ENCODE measurements at regions not wholly inside any gene's neighbourhood (a gene's known extent, or its start where the extent isn't known, plus 50 kb on each side); places are given as distances from the start of the nearest gene placed in this dataset.
"Not testable (repeated sequence)": the region's sequence is repeated elsewhere in the genome, so short reads cannot be mapped to it uniquely, and the experiment has no call there.

DNA sequence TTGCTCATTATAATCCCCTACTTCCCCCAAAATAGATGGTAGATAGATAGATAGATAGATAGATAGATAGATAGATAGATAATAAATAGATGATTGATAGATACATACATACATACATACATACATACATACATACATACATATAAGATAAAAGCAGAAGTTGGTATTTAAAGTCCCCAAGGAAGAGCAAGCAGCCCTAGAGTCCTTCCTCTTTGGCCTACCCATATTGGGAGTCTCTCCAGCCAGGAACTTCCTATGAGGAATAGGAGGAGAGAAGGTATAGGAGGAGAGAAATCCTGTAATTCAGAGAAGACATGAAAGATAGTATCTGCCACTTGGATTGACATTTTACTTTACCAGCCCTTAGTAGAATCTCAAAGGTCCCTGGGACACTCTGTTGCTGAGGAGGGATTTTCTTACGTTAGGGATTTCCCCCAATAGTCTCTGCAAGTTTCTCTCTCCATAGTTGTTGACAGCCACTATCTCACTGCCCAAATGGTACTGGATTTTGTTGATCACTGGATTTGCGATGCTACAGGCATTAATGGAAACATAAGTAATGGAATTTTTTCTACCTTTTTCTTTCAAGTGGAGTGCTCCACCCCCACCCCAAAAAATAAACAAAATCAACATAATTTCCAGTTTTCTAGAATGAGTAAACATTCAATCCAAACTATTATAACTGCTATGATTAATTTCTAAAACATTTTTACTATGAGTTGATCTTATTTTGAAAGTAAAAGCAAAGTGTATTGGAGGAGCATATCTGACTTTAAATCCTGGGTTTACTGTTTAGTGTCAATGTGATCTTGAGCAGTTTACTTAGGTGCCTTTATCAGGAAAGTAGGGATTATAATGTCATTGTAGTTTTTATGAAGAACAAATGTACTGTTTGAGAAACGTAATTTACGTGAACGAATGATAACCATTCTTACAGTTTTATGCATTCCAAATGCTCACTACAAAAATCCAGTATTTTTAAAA lies 93.2 kb upstream of the TNFSF4 start:
- no peak for DNase-seq (ENCODE audit: low read depth in 2 of 3, low spot score in 1 of 3)

DNA sequence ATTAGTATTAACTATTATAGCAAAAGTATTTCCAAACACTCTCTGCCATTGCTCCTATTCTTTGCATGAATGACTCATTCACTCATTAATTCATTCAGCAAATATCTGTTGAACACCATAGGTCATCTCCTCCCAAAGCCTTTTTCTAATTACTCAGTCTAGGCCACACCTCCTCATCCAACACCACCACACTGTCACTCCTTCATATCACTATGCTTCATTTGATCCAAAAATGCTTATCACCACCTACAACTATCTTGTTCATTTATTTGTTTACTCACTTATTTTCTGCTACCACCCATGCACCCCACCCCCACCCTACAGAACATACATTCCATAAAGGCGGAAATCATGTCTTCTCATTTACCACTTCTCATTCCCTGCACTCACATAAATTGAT lies 94.4 kb upstream of the TNFSF4 start:
- DNase-seq (ENCODE audit: low read depth in 2 of 3, low spot score in 1 of 3) = no peak

DNA sequence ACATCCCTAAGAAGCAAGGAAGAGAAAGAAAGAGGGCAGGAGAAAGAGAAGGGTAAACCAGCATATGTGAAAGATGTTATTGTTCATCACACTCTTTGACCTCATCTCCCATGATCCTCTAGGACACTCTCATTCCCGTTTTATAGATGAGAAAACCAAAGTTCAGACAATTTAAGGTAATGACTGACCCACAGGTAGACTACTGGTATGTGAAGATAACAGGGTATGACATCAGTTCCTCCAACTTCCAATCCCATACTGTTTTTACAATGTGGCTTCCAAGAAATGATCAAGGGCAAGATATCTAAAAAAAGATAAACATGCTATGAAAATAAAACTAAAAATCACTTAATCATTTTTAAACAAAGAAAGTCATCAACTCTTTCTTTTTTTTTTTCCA lies 95.2 kb upstream of the TNFSF4 start:
- DNase-seq (ENCODE audit: low read depth in 2 of 3, low spot score in 1 of 3) = no peak

DNA sequence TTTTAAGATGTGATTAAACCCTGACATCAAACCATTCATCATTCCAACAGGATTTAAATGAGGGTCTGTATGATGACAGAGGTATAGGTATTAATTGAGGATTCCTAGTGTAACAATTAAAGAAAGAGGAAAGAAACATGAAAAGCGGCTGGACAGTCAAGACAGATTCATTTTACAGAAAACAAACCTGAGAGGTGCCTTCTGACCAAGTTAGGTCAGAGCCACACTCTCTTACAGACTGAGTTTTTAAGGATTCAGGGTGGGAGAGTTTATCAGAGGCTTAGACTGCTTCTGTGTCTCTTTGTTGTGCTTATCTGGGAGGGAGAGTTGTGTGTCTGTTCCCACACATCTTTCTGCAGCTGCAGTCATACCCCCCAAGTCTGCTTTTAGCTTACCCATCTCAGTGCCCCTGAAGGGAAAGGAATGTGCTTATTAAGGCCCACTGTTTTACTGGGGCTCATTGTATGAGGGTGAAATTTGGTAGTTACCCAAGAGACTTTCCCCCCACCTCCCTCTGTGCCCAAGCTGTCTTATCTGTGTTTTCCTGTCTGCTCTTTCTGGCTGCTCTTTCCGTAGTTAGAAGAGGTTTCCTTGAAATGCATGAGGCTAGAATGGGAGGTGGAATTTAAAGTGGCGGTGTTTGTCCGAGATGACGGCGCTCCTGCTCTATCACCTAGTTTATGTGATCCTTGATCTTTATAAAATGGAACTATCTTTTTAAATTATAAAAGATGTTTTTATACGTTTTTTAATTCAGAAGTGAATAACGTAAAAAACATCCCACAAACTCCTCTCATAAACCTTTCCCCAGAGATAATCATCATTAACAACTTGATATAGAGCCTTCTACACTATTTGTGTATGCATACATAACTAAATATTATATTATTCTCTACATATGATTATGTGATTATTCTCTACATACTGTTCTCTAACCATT lies 96.0 kb upstream of the TNFSF4 start:
- no peak for DNase-seq (ENCODE audit: low read depth in 2 of 3, low spot score in 1 of 3)

DNA sequence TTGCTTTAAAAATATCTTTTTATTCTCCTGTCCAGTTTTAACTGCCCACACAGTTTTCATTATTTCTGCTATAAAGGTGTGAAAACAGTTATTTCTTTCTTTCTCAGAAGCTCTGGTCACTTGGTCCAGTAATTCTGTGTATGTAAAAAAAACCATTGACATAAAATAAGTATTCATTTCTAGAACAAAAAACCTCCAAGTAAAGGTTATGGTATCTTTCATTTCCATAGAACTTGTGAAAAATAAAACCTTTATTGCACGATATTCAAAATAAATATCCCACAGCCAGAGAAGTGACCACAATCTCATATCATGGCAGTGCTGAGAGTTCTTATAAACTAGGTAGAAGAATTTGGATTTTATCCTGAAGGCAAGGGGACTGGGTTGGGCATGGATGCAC lies 96.9 kb upstream of the TNFSF4 start:
- no peak for DNase-seq (ENCODE audit: low read depth in 2 of 3, low spot score in 1 of 3)

DNA sequence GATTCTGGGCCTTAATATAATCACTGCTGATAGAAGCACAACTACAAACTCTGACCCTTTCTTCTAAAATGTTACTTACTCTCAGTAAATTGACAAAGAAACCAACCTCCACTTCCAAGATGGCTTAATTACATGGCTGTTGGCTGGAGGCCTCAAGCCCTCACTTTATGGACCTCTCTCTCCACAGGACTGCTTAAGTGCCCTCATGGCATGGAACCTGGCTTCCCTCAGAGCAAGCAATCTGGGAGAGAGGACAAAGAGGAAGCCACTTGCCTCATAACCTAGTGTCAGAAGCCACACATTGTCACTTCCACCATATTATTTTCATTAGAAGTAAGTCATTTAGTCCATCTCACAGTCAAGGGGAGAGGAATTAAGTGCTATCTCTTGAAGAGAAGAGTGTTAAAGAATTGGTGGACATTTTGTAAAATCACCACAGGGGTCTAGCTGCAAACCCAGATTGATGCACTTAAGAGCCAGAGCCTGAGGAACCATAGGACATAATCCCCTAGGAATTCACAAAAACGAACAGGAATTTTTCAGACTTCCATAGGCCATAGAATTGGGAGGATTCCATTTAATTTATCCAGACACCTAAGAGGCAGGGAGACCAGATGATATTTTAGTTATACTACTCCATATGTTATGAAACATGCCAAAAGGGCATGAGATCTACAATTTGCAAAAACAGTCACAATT lies 97.5 kb upstream of the TNFSF4 start:
- no peak for DNase-seq (ENCODE audit: low read depth in 2 of 3, low spot score in 1 of 3)

DNA sequence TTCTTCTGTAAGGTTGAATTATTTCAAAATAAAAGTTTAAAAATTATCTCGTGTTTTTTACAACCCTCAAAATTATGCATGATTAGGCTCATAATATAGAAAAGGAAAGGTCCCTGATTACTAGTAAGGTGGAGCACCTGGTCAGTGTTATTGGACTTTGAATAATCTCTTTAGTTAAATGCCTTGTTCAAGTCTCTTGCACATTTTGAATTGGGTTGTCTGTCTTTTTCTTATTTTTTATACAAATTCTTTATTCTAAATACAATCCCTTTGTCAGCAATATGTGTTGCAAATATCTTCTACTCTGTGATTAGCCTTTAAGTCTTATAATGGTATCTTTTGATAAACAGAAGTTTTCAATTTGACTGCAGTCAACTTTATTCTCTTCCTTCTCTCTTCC lies 100.7 kb upstream of the TNFSF4 start:
- no peak for DNase-seq (ENCODE audit: low read depth in 2 of 3, low spot score in 1 of 3)

DNA sequence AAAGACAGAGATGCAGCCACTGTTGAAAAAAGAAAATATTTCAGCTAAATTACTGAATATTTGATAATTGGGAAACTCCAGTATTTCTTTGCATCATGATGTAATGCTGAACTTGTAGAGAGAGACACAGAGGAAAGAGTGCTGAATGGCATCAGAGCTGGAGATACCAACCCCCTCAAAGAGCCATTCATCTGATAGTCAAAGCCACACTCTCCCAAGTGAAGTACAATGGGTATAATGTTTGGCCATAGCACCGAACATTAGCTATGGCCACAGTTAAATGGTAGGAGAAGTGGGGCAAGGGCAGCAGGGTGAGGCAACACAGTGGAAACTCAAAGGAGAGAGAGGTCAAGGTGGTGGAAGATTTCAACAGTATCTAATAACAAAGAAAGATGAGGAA lies 107.5 kb upstream of the TNFSF4 start:
- DNase-seq (ENCODE audit: low read depth in 2 of 3, low spot score in 1 of 3) = no peak

DNA sequence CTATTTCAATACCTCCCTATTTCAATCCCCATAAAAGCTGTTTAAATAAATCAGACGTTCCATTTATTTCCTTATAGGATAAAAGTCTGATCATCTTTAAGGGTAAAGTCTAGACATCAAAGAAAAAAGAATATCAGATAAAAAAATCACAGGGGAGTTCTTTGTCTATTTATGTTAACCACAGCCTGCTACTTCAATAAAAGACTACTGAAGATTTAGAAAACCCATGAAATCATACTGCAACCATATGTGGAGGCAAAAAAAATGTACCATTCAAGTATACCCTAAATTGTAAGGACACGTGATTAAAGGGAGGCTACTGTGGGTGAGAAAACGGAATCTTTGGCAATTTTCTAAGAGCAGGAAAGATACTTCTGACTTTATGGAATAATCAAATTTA lies 108.2 kb upstream of the TNFSF4 start:
- no peak for DNase-seq (ENCODE audit: low read depth in 2 of 3, low spot score in 1 of 3)

DNA sequence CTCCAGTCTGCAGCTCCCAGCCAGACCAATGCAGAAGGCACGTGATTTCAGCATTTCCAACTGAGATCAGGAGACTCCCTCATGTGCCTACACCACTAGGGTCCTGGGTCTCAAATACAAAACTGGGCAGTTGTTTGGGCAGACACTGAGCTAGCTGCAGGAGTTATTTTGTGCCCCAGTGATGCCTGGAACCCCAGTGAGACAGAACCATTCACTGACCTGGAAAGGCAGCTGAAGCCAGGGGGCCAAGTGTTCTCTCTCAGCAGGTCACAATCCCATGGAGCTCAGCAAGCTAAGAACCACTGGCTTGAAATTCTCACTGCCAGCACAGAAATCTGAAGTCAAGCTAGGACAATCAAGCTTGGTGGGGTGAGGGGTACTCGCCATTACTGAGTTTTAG lies 111.7 kb upstream of the TNFSF4 start:
- DNase-seq (ENCODE audit: low read depth in 2 of 3, low spot score in 1 of 3) = no peak

DNA sequence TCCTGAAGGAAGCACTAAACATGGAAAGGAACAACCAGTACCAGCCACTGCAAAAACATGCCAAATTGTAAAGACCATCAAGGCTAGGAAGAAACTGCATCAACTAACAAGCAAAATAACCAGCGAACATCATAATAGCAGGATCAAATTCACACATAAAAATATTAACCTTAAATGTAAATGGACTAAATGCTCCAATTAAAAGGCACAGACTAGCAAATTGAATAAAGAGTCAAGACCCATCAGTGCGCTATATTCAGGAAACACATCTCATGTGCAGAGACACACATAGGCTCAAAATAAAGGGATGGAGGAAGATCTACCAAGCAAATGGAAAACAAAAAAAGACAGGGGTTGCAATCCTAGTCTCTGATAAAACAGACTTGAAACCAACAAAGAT lies 117.2 kb upstream of the TNFSF4 start:
- DNase-seq (ENCODE audit: low read depth in 2 of 3, low spot score in 1 of 3) = not testable (repeated sequence)

DNA sequence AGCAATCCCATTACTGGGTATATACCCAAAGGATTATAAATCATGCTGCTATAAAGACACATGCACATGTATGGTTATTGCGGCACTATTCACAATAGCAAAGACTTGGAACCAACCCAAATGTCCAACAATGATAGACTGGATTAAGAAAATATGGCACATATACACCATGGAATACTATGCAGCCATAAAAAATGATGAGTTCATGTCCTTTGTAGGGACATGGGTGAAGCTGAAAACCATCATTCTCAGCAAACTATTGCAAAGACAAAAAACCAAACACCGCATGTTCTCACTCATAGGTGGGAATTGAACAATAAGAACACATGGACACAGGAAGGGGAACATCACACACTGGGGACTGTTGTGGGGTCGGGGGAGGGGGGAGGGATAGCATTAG lies 120.9 kb upstream of the TNFSF4 start:
- not testable (repeated sequence) for DNase-seq (ENCODE audit: low read depth in 2 of 3, low spot score in 1 of 3)

DNA sequence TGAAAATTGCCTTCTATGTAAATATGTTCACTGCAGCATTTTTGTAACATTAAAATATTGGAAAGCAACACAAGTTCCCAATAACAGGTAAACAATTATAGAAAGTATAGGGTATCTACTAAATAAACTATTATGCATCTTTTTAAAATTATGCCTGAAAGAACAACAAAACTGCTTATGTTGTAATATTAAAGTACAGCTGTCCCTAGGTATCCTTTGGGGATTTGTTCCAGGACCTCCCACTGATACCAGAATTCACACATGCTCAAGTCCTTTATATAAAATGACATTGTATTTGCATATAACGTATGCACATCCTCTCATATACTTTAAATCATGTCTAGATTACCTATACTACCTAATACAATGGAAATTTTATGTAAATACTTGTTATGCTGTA lies 121.8 kb upstream of the TNFSF4 start:
- DNase-seq (ENCODE audit: low read depth in 2 of 3, low spot score in 1 of 3) = no peak

DNA sequence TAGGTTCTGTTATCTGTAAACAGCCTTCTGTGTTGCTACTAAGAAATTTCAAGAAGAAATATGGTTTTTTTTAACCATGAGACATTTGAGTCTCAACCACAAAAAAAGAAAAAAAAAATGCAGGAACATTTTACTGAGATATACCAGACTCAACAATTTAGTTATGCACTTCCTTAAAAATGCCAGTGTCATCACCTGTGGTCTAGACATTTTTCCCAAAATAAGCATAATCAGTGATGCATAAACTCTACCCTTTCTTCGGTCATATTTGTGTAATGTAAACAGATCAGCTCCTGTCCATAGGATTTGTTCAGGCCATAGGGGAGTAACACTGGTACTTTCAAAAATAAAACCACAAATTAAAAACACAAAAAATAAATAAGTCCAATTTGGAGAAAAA lies 122.6 kb upstream of the TNFSF4 start:
- no peak for DNase-seq (ENCODE audit: low read depth in 2 of 3, low spot score in 1 of 3)

DNA sequence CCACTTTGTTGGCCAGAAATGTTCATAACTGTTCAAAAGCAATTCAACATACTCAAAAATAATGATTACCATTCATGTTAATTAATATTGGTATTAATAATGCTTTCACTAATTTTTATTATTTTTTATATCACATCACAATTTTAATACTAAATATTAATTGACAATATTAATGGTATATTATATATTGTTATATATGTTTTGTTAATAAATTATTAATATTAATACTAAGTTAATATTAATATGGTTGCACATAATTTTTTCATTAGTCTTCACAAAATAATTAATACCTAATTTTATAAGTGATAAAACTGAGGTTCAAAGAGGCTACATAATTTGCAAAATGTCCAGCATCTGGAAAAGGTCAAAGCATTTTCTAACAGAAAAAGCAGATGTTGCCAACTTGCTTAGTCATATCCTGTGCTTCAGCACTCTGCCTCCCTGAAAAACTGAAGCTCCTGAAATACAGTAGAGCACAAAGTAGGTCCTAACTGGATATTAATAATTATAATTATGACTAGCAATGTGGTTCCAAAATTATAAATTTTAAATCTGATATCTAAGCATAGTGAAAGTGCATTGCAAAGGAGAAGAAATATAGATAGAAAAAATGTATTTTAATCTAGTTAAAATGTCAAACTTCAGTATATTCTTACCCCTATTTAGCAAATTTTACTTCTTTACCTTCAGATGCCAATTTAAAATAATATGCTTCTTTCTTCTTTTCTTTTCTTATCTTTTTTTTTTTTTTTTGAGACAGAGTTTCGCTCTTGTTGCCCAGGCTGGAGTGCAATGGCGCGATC lies 123.2 kb upstream of the TNFSF4 start:
- no peak for DNase-seq (ENCODE audit: low read depth in 2 of 3, low spot score in 1 of 3)

DNA sequence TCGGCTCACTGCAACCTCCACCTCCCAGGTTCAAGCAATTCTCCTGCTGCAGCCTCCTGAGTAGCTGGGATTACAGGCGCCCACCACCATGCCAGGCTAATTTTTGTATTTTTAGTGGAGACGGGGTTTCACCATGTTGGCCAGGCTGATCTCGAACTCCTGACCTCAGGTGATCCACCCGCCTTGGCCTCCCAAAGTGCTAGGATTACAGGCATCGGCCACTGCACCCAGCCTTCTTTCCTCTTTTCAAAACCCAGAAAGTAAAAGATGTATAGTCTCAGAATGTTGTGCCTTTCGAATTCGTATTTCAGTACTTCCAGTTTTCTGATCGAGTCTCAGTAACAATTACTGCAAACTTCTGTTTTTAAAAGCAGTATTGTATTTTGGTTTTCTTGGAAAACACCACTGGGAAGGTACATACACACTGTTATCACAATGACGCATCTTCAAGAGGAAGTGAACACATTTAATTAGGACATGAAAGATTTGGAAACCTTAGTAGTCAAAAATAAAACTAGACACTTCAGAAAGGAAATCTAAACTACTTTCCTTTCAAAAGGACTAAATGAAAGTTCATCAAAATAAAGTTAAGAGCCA lies 123.9 kb upstream of the TNFSF4 start:
- not testable (repeated sequence) for DNase-seq (ENCODE audit: low read depth in 2 of 3, low spot score in 1 of 3)

DNA sequence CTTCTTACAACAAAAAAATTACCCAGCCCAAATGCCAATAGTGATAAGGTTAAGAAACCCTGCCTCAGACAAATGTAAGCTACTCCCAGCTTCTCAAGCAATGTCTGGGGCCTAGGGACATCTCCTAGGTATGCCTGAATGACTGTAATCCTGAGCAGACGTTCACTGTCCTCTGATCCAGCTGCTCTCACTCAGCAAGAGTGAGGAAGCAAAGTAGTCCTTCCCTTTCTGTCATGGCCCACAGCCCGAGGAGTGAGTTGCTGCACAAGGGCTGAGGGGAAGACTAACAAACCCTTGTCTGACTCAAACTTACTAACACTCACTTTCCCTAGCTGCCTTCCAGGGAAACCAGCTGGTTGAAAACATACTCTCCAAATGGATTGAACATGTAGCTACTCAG lies 124.9 kb upstream of the TNFSF4 start:
- no peak for DNase-seq (ENCODE audit: low read depth in 2 of 3, low spot score in 1 of 3)

DNA sequence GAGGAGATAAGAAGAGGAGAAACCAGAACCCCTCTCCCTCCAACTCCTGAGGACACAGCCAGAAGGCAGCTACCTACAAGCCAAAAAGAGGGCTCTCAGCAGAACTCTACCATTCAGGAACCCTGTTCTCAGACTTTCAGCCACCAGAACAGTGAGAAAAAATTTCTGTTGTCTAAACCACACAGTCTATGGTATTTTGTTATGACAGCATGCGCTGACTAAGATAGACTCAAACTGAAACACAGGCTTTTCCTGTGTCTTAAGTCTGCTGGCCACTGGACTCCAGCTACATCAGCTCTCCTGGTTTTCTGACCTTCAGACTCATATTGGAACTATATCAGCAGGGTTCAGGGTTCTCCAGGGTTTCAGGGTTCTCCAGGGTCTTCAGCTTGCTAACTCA lies 126.5 kb upstream of the TNFSF4 start:
- no peak for DNase-seq (ENCODE audit: low read depth in 2 of 3, low spot score in 1 of 3)

DNA sequence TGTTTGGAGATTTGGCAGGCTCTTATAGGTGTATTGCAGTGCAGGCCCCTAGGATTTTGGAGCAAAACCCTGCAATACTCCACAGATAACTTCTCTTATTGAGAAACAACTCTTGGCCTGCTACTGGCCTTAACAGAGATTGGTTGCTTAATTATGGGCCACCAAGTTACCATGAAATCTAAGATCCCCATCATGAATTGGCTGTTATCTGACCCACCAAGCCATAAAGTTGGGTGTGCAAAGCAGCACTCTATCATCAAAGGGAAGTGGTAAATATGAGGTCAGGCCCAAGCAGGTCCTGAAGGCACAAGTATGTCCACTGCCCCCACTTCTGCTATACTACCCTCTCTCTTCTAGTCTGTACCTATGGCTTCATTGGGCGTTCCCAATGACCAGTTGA lies 130.0 kb upstream of the TNFSF4 start:
- no peak for DNase-seq (ENCODE audit: low read depth in 2 of 3, low spot score in 1 of 3)

DNA sequence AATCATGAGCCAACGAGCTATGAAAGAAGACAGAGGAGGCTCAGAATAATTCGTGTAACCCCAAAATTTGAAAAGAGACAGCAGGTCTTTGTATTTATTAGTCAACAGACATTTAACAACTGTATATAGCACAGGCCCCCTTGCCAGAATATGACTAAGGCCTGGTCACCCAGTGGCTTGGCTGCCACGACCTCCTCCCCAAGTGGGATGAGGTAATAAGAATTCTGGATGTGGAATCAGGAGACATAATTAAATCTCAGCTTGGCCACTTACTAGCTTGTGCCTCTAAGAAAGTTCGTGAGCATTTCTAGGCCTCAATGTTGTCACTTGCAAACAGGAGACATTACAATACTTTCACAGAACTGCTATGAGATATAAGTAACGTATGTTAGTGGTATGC lies 134.2 kb upstream of the TNFSF4 start:
- no peak for DNase-seq (ENCODE audit: low read depth in 2 of 3, low spot score in 1 of 3)

All from stimulated activated CD4-positive, alpha-beta T cell treated with anti-CD3 and anti-CD28 coated beads, Interleukin-12 subunit alpha, Interleukin-12 subunit beta, amount 100 ng/mL, for 48 hours (primary cell).